AG04449 (cell line): ENCODE measurements at regions not wholly inside any gene's neighbourhood (a gene's known extent, or its start where the extent isn't known, plus 50 kb on each side); places are given as distances from the start of the nearest gene placed in this dataset.

Experiments
- CTCF ChIA-PET: fragments of 350-600 bp; formaldehyde crosslinking; extraction: SDS; loops from one replicate; lab custom pipeline; 2021; ENCODE audit warnings: antibody characterized with exemption; lab: Yijun Ruan, JAX
- POLR2A ChIA-PET: fragments of 400-600, 350-600 bp; formaldehyde crosslinking; extraction: SDS; loops from one replicate; lab custom pipeline; 2020; ENCODE audit warnings: antibody characterized with exemption, inconsistent platforms; lab: Yijun Ruan, JAX
- DNase-seq: peaks from one replicate; pipeline ENCODE4 v3.0.0-alpha.2; 2010; ENCODE audit warnings: low read depth, low spot score
- H3K4me3 ChIP-seq: 2 replicates; pipeline ENCODE4 v1.5.1; 2011; ENCODE audit warnings: low read depth, mild to moderate bottlenecking, control low read depth, low read length
- TF ChIP-seq, protein P1 (sequence below): IDR thresholded peaks from one replicate; pipeline ENCODE4 v1.5.1; 2011; ENCODE audit warnings: mild to moderate bottlenecking, moderate library complexity, low read length, control low read depth, inconsistent platforms; ENCODE audit not compliant: insufficient read depth; ENCODE audit errors: missing control alignments

DNA sequence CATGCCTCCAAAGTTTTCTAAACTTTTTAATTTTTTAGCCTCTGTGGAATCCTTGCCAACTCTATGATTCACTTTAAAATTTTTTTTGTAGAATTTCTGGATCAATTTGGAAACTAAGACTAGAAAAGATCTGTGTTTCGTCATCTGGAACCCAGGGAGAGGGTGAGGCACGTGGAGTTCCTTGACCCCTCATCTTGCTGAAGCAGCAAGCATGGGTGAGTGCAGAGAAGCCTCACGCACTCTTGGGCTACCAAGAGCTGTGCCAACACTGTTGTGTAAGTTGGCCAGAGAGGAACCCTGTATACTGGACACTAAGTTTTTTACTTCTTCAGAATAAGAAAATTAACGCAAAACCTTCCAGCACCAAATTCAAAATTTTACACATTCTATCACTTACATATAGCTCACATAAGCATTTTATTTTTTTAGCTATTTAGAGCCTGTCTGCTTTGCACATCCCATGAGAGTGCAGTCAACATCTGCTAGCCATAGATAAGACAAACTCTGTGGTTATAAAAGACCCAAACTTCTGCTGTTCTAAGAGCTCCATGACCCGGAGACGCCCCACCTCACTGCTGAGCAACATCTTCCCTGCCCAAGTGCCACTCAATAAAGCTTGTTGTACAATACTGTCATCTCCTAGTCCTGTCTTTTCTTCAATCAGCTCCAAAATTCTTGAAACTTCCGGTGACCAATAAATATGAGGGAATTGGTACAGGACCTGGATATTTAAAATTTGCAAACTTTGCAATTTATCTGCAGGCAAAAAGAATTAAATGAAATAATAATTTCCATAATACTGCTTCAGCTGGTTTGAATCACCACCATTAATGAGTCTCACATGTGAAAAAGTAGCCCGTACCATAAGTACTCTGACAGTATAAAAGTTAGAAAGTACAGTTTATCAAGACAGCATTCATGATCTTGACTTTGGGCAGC, 69.7 kb upstream of the ADCY2 start:
- CTCF ChIA-PET = no interaction called here
- TF ChIP-seq, protein P1, sequence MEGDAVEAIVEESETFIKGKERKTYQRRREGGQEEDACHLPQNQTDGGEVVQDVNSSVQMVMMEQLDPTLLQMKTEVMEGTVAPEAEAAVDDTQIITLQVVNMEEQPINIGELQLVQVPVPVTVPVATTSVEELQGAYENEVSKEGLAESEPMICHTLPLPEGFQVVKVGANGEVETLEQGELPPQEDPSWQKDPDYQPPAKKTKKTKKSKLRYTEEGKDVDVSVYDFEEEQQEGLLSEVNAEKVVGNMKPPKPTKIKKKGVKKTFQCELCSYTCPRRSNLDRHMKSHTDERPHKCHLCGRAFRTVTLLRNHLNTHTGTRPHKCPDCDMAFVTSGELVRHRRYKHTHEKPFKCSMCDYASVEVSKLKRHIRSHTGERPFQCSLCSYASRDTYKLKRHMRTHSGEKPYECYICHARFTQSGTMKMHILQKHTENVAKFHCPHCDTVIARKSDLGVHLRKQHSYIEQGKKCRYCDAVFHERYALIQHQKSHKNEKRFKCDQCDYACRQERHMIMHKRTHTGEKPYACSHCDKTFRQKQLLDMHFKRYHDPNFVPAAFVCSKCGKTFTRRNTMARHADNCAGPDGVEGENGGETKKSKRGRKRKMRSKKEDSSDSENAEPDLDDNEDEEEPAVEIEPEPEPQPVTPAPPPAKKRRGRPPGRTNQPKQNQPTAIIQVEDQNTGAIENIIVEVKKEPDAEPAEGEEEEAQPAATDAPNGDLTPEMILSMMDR = no peak
- DNase-seq = no peak
- POLR2A ChIA-PET = no interaction called here
- no peak overlapping the region for H3K4me3 ChIP-seq

DNA sequence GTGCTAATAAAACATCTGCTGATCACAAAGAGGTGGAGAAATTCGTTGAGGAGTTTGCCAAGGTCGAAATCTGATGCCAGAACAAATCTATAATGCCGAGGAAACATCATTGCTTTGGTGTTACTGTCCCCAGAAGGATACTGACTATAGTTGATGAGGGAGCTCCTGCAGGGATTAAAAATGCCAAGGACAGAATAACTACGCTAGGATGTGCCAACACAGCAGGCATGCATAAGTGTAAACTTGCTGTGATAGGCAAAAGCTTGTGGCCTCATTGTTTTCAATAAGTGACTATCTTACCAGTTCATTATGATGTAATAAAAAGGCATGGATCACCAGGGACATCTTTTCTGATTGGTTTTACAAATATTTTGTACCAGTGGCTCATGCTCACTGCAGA, 66.8 kb upstream of the ADCY2 start:
- H3K4me3 ChIP-seq = no peak overlapping the region
- TF ChIP-seq, protein P1 = no peak
- DNase-seq = no peak
- POLR2A ChIA-PET = no interaction called here
- CTCF ChIA-PET = no interaction called here

DNA sequence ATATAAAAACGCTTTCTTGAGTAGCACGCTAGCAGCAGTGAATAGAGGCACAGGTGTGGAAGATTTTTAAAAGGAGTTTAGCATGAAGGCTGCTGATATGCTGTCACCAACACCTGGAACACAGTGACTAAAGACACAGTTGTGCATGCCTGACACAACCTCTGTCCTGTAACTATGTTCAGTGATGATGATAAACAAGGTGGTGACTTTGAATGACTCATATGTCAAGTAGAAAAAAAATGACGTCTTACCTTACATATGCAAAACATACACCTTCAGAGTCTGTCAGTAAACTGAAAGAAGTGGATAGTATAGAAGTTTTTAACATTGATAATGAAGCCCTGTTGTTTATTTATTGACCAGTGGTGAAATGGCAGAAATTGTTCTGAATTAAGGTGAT, 66.2 kb upstream of the ADCY2 start:
- ChIA-PET CTCF (no interaction called here), POLR2A (no interaction called here)
- no peak overlapping the region for H3K4me3 ChIP-seq
- DNase-seq = no peak
- TF ChIP-seq, protein P1 = no peak

GRCh38 chr5:7330256-7330655, 65.7 kb upstream of the ADCY2 start:
- no peak overlapping the region for H3K4me3 ChIP-seq
- CTCF ChIA-PET = no interaction called here
- TF ChIP-seq, protein P1 = no peak
- POLR2A ChIA-PET = no interaction called here
- no peak for DNase-seq

GRCh38 chr5:7331131-7331530, 64.8 kb upstream of the ADCY2 start:
- POLR2A ChIA-PET = no interaction called here
- no peak for DNase-seq

More at GRCh38 chr5:7331131-7331530, 64.8 kb upstream of the ADCY2 start:
- CTCF ChIA-PET = no interaction called here
- no peak overlapping the region for H3K4me3 ChIP-seq
- TF ChIP-seq, protein P1 = no peak
